Mucosa of stomach (tissue), 1 donor: ENCODE measurements at regions not wholly inside any gene's neighbourhood (a gene's known extent, or its start where the extent isn't known, plus 50 kb on each side); places are given as distances from the start of the nearest gene placed in this dataset.

Source experiments
- H3K27me3 ChIP-seq: one replicate; pipeline ENCODE4 v1.7.0; 2013; ENCODE audit warnings: mild to moderate bottlenecking, low read length; ENCODE audit not compliant: control insufficient read depth, insufficient read depth
- H3K36me3 ChIP-seq: one replicate; pipeline ENCODE4 v1.7.0; 2013; ENCODE audit warnings: low read length; ENCODE audit not compliant: control insufficient read depth, insufficient read depth
- H3K4me1 ChIP-seq: one replicate; pipeline ENCODE4 v1.7.0; 2013; ENCODE audit warnings: mild to moderate bottlenecking, low read length; ENCODE audit not compliant: control insufficient read depth, insufficient read depth
- H3K4me3 ChIP-seq: one replicate; pipeline ENCODE4 v1.7.0; 2013; ENCODE audit warnings: low read length
- H3K9ac ChIP-seq: one replicate; pipeline ENCODE4 v1.7.0; 2013; ENCODE audit warnings: mild to moderate bottlenecking, low read length, moderate library complexity
- H3K9me3 ChIP-seq: one replicate; pipeline ENCODE4 v1.7.0; 2013; ENCODE audit warnings: mild to moderate bottlenecking, low read length, moderate library complexity; ENCODE audit not compliant: control insufficient read depth
- donor health status: Pancreatic carcinoma.

DNA sequence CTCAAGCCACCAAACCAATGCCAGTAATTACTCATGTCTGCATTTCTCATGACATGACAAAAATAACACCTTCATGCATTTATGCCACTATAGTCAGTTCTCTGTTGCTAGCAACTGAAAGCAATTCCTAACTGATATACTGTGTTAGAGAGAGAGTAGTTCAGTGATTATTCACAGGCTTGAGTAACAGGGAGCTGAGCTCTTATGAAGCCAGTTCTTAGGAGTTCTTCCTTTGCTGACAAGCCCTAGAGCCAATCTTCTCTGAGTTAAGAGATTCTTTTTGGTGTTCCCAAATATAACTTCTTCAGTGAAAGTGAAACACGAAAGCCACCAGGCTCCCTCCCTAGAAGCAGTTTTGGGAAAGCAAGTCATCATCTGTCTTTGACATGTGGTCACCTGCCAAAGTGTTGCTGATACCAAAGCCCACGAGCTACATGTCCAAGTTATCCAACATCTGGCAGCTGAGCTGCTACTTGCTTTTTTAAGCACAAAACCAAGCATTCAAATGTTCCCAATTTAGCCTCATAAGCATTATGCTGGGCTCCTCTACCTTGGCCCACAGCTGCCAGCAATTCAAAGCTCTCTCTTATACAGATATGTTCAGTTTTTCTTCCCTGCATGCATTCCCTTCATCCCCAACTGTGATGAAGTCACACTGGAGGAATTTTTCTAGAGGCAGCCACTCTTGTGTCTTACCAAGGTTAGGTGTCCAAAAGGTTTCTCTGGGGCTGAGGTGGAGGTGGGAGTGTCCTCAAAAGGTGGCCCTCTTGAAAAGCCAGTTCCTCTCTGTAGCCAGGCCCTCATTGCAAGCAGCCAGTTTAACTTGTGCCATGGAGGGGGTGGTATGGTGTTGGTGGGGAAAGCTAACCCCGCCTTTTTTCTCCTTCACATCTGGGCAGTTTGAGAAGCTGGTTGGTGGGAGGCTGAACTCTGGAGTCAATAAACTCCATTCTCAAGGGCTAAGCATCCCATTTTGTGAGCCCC lies 92.7 kb upstream of the ARMC2 start:
- Histone ChIP-seq H3K27me3 (no peaks in the 10 kb centered on the region), H3K9me3 (no peaks in the 10 kb centered on the region), H3K9ac (no peak overlapping the region), H3K4me1 (peaks cover 16% of the 10 kb centered on the region), H3K36me3 (no peaks in the 10 kb centered on the region), H3K4me3 (no peak overlapping the region)

DNA sequence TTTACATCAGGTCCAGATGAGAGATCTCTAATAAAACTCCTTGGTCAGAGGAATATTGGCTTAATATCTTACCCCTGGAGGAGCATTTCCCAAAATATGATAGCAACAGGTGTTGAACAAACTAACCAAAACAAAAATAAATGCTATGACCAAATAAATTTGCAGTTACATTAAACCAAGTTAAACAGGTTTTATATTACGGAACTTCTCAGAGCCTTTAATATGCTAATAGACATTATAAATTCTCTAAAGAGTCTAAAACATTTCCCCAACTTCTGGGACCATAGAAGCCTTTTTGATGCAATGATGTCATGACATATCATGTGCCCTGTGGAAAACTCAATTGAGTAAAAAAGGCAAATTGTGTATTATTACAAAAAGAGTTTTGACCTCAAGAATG lies 90.9 kb upstream of the ARMC2 start:
- H3K9ac ChIP-seq: no peak overlapping the region
- no peaks in the 10 kb centered on the region for H3K36me3 ChIP-seq
- H3K9me3 ChIP-seq: no peaks in the 10 kb centered on the region
- no peaks in the 10 kb centered on the region for H3K27me3 ChIP-seq
- peaks cover 9% of the 10 kb centered on the region for H3K4me1 ChIP-seq
- no peak overlapping the region for H3K4me3 ChIP-seq

DNA sequence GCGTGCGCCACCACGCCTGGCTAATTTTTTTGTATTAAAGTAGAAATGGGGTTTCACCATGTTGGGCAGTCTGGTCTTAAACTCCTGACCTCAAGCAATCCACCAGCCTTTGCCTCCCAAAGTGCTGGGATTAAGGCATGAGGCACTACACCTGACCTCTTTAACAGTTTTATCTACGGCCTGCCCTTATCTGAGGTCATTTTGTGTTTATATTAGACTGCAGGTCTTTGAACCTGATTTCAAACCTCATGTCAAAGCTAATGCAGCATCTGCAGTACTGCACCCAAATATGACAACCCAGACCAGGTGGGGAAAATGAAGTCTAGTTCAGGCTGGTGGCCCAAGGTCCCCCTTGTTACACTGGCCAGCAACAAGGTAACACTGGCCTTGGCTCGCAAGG lies 89.3 kb upstream of the ARMC2 start:
- Histone ChIP-seq H3K27me3 (no peaks in the 10 kb centered on the region), H3K4me1 (no peaks in the 10 kb centered on the region), H3K9ac (no peak overlapping the region), H3K9me3 (no peaks in the 10 kb centered on the region), H3K36me3 (no peaks in the 10 kb centered on the region), H3K4me3 (no peak overlapping the region)

DNA sequence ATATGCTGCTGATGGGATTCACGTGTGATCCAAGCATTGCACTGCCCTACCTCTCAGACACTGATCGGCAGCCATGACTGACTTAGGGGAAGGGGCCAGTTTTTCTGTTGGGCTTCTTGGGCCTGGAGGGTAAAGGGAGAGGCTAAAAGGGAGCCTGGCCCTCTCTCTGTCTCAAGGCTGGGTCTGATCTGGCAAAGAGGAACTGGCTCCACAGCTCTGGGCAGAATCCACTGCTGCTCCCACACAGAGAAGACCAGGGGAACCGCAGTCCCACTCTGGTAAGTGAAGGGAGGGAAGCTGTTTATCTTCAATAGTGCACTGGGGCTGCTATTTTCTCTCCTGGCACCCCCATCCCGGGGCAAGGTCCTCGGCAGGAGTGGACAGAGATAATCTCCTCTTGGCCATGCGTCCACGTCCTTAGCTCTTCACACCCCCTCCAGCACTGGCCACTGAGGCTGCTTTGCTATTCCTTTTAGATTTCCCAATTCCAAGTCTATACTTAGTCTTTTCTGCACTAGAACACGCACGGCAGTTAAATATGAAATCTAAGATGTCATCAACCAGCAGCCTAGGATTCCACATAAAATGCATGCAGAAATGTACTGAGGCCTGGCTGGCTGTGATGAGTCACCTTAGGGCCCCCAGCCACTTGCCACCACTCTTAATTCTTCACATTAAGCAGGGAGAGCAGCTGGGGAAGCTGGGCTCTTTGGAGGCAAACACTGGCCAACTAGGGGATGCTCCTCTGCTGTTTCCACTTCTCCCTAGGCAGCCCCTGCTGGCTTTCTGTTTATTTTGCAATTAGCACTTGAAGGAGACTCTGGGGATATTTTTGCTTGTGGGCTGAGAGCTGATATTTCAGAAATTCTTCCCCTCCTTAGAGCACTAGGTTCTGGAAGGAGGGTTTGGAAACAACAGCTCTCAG lies 87.8 kb upstream of the ARMC2 start:
- Histone ChIP-seq H3K36me3 (no peaks in the 10 kb centered on the region), H3K4me3 (no peak overlapping the region), H3K9me3 (no peaks in the 10 kb centered on the region), H3K4me1 (no peaks in the 10 kb centered on the region), H3K9ac (no peak overlapping the region), H3K27me3 (no peaks in the 10 kb centered on the region)

DNA sequence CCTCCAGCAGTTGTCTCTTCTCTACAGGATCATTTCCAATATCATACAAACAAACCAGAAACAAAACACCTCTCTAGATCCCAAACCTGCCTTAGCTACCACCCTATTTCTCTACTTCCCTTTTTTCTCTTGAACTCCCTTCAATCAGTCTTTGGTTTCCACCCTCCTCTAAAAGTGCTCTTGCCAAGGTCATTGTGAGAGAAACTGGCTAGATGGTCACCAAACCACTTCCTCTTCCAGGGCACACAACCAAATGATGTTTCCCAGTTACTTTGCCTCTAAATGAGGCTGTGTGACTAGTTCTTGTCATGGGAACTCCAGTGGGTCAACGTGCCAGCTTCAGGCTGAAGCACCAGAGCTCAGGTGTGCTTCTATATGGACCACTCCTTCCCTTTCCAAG lies 85.8 kb upstream of the ARMC2 start:
- no peak overlapping the region for H3K4me3 ChIP-seq
- no peaks in the 10 kb centered on the region for H3K27me3 ChIP-seq
- H3K9me3 ChIP-seq: no peaks in the 10 kb centered on the region
- no peaks in the 10 kb centered on the region for H3K36me3 ChIP-seq
- H3K9ac ChIP-seq: no peak overlapping the region
- H3K4me1 ChIP-seq: peaks cover 2% of the 10 kb centered on the region

DNA sequence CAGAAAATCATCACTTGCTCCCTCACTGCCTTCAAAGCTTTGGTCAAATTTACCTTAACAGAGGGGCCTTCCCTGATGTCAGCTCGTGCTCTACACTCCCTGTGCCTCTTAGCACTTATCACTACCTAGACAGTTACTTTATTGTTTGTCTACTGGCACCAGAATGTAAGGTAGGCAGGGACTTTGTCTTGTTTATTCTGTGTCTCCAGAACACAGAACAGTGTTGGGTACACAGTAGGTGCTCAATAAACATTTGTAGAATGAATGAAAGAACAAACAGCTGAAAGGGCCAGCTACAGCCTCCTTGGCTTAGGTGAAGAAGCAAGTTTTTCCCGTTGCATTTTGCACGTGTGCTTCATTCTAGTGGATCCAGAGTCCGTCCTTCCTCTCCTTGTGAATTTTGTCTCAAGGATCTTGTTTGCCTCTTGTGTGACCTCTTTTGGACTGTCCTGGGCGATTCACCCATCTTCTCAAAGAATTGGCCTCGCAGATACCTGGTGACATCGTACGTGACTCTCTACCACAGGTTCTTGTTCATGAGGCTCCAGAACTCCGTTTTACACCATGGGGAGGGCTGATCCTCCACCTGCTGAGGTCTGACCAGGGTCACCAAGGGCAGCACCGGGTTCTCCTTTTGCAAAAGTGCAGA lies 84.2 kb upstream of the ARMC2 start:
- no peak overlapping the region for H3K9ac ChIP-seq
- H3K36me3 ChIP-seq: no peaks in the 10 kb centered on the region
- H3K4me3 ChIP-seq: no peak overlapping the region
- peaks cover 10% of the 10 kb centered on the region for H3K4me1 ChIP-seq
- no peaks in the 10 kb centered on the region for H3K9me3 ChIP-seq
- H3K27me3 ChIP-seq: no peaks in the 10 kb centered on the region

DNA sequence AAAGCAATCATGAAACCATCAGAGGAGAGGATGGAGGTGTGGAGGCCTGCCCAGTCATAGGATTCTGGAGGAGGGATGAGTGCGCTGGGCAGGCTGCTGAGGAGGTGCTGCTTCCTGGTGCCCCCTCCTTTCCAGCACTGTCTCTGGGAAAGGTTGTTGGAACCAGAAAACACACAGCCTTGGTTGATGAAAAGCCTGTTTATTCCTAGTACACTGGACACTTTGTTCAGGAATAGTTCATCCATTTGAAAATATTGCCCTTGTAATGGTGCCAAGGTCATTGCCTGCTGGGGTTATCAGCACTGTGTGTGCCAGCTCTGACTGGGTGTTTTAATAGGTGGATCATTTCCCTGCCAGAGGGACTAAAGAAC lies 83.7 kb upstream of the ARMC2 start:
- Histone ChIP-seq H3K36me3 (no peaks in the 10 kb centered on the region), H3K4me3 (no peak overlapping the region), H3K4me1 (peaks cover 10% of the 10 kb centered on the region), H3K9me3 (no peaks in the 10 kb centered on the region), H3K9ac (no peak overlapping the region), H3K27me3 (no peaks in the 10 kb centered on the region)

DNA sequence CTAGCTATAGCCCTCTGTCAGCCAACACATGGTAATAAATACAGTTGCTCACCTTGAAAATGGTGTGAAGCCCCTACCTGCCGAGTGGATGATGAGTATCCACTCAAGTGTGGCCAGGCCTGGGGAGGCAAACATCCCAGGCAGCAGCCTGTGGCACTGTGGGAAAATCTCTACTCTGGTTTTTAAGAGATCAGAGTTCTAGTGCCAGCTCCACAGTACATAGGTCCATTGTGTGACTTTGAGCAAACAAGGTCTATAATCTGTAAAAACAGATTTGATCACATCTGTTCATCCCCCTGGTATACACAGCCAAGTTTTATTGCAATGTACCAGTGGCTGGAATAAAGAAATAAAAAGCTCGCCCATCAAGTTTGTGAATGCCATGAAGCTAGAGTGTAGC lies 82.7 kb upstream of the ARMC2 start:
- no peaks in the 10 kb centered on the region for H3K9me3 ChIP-seq
- no peak overlapping the region for H3K9ac ChIP-seq
- no peaks in the 10 kb centered on the region for H3K27me3 ChIP-seq
- no peaks in the 10 kb centered on the region for H3K36me3 ChIP-seq
- no peak overlapping the region for H3K4me3 ChIP-seq
- peaks cover 10% of the 10 kb centered on the region for H3K4me1 ChIP-seq

DNA sequence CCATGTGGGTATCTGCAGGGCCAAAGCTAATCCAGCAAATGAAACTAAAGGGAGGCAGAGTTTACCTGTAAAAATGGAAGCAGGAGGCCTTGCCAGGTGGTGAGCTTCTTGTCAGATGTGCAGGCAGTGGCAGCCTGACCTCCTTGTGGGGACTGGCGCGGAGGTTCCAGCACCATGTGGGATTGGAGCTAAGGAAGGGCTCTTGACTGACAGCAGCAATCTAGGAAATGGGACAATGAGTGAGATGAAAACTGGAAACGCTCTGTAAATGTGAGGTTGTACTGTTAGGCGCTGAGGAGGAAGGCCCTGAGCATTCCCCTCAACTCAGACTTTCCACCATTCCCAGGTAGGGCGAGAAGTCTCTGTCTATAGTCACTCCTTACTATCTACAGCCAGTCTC lies 81.8 kb upstream of the ARMC2 start:
- no peaks in the 10 kb centered on the region for H3K27me3 ChIP-seq
- peaks cover 10% of the 10 kb centered on the region for H3K4me1 ChIP-seq
- no peak overlapping the region for H3K4me3 ChIP-seq
- H3K9ac ChIP-seq: no peak overlapping the region
- no peaks in the 10 kb centered on the region for H3K9me3 ChIP-seq
- no peaks in the 10 kb centered on the region for H3K36me3 ChIP-seq

DNA sequence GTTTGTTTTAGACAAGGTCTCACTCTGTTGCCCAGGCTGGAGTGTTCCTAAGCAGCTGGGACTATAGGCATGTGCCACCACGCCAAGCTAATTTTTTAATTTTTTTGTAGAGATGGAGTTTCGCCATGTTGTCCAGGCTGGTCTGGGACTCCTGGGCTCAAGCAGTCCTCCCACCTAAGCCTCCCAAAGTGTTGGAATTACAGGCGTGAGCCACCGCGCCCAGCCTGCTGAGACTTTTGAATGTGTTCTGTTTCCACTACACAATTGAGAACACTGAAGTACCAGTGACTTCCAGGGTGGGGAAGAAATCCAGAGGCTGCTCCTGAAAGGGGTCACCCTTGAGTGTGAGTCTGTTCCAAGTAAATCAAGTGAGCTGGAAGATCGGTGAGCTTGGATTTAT lies 81.3 kb upstream of the ARMC2 start:
- Histone ChIP-seq H3K9me3 (no peaks in the 10 kb centered on the region), H3K4me1 (peaks cover 10% of the 10 kb centered on the region), H3K27me3 (no peaks in the 10 kb centered on the region), H3K4me3 (no peak overlapping the region), H3K9ac (no peak overlapping the region), H3K36me3 (no peaks in the 10 kb centered on the region)

DNA sequence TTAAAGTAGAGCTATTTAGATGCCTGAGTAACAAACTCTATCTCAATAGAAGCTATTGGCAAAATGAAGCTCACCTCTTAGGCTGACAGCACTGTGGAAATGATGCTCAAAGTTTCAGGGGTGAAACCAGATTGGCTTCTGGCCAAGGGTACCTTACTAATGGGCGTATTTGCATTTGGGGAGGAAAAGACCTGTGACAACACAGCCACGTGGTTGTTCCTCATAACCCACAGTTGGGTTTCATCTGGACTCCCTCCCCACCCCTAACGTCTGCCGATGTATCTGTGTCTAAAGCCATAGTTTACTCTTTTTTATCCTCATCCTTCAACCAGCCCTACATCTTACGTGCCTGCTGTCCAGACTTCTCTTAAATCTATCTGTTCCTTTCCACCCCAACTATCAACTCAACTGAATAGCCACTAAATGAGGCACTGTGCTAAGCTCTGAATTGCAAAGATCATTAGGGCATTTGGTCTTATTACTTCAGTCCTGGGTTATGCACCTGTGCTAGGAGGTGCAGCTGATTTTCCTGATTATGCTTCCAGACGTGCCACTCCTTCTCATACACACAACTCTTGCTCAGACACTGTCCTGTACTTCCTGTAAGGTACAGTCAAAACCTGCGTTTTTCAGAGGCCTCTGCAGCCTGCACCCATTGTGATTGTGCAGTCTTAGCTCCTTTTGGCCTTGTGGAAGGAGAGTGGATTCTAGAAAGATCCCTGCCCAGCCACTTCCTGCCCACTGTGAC lies 80.6 kb upstream of the ARMC2 start:
- Histone ChIP-seq H3K9ac (no peak overlapping the region), H3K4me3 (no peak overlapping the region), H3K27me3 (no peaks in the 10 kb centered on the region), H3K36me3 (no peaks in the 10 kb centered on the region), H3K4me1 (peaks cover 10% of the 10 kb centered on the region), H3K9me3 (no peaks in the 10 kb centered on the region)
